GM06990 (cell line): ENCODE measurements at regions not wholly inside any gene's neighbourhood (a gene's known extent, or its start where the extent isn't known, plus 50 kb on each side); places are given as distances from the start of the nearest gene placed in this dataset.
A peak's percentile ranks its signal among the peaks of the same experiment; 100 is the strongest.

Experiments
- DNase-seq: peaks from one replicate; pipeline ENCODE4 v3.0.0-alpha.2; 2011; ENCODE audit not compliant: insufficient read length; ENCODE audit errors: extremely low read depth
- H3K27me3 ChIP-seq: replicated peaks from 2 replicates; pipeline ENCODE4 v1.6.0; 2011; ENCODE audit warnings: low read length; ENCODE audit not compliant: control insufficient read depth, insufficient read depth
- H3K36me3 ChIP-seq: 2 replicates; pipeline ENCODE4 v1.5.1; 2011; ENCODE audit warnings: low read length; ENCODE audit not compliant: control insufficient read depth, insufficient read depth
- H3K4me3 ChIP-seq: replicated peaks from 2 replicates; pipeline ENCODE4 v1.5.1; 2011; ENCODE audit warnings: low read depth, mild to moderate bottlenecking, control low read depth, low read length
- CTCF ChIP-seq: IDR thresholded peaks from 2 replicates; pipeline ENCODE4 v1.5.1; 2011; ENCODE audit warnings: low read length, control low read depth, mild to moderate bottlenecking, inconsistent platforms; ENCODE audit not compliant: insufficient read depth, poor library complexity, severe bottlenecking

GRCh38 chr3:152531717-152532116 is 263.0 kb downstream of the MBNL1 start:
- TF ChIP-seq CTCF = no peak
- DNase-seq = no peak
- Histone ChIP-seq H3K27me3 (no peaks in the 10 kb centered on the region), H3K36me3 (no peaks in the 10 kb centered on the region), H3K4me3 (no peak overlapping the region)

DNA sequence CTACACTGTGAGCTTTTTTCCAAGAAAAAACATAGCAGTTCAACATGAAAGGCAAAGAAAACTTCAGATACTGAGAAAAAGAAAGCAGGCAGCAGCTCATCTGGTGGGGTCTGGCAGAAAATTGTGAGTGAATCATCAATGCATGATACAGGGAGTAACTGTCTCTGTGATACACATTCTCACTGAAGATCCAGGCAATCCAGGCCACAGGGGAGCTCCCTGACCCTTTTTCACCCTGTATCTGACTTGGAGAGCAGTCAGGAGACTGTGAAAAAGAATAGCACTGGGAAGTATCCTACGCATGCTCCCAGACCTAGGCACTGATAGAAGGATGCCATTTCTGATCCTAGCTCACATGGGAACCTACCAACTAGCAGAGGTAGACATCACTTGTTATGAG is 269.8 kb downstream of the MBNL1 start:
- DNase-seq = no peak
- H3K4me3 ChIP-seq = no peak overlapping the region
- no peak for TF ChIP-seq CTCF
- H3K27me3 ChIP-seq = no peaks in the 10 kb centered on the region
- H3K36me3 ChIP-seq = no peaks in the 10 kb centered on the region

DNA sequence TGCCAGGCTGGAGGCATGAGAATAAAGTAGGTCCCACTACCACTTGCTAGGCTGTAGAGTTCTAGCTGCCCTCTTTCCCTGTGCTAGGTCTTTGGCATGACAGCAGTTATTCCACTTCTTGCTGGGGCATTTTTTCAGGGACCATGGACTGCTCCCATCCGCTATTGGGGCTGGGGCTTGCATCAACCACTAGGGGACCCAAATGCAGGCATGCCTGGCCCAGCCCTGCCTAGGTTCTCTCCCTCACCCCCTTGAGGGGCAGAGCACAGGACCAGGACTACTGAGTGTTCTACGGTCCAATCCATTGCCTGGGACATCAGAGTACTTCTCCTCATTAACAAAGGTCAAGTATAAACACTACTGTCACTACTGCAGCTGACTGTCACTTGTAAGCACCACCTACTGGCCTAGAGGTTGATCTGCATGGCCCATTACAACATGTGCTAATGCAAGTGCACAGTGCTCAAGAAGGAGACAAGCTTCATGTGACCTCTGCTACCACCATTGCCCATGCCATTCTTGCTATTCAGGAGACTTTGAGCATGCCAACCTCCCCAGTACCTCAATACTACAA is 270.5 kb downstream of the MBNL1 start:
- H3K36me3 ChIP-seq = no peaks in the 10 kb centered on the region
- no peak overlapping the region for H3K4me3 ChIP-seq
- H3K27me3 ChIP-seq = no peaks in the 10 kb centered on the region
- TF ChIP-seq CTCF = peak; percentile 52
- no peak for DNase-seq

DNA sequence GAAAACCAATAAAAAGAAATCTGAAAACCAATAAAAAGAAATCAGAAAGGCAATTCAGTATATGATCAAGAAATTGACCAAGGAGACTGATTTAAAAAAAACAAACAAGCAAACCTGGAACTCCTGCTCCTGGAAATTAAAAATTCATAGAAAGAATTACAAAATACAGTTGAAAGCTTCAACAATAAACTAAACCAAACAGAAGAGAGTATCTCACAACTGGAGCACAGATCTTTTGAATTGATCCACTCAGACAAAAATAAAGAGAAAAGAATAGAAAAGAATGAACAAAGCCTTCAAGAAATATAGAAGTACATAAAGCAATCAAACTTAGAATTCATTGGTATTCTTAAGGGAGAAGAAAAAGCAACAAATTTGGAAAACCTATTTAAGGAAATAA is 271.4 kb downstream of the MBNL1 start:
- DNase-seq = no peak
- no peaks in the 10 kb centered on the region for H3K27me3 ChIP-seq
- H3K4me3 ChIP-seq = no peak overlapping the region
- H3K36me3 ChIP-seq = no peaks in the 10 kb centered on the region
- TF ChIP-seq CTCF = no peak

DNA sequence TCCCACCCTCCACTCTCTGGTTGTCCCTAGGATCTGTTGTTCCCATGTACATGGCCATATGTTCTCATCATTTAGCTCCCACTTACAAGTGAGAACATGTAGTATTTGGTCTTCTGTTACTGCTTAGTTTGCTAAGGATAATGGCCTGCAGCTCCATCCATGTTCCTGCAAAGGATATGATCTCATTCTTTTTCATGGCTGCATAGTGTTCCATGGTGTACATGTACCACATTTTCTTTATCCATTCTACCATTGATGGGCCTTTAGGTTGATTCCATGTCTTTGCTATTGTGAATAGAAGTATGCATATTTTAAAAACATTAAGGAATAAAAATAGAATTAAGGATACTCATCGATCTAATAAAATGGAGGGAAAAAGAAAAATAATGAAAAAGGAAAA is 278.4 kb downstream of the MBNL1 start:
- no peak for TF ChIP-seq CTCF
- DNase-seq = no peak
- Histone ChIP-seq H3K4me3 (no peak overlapping the region), H3K27me3 (no peaks in the 10 kb centered on the region), H3K36me3 (no peaks in the 10 kb centered on the region)

DNA sequence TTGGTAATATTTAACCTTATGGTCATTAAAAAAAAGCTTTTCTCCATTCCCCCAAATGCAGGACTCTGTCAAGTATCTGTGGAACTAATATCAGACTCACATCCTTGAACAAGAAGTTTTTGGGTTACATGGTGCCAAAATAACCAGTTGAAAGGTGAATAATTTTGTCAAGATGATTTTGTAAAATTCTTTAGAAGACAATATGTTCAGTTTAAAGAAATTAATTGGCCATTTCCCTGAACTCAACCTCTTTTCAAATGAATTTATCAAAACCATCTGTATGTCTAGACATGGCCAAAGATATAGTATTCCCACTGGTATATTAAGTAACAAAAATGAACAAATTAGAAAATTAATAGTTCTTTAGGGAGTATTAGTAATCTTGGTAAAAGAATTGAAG is 280.5 kb downstream of the MBNL1 start:
- no peaks in the 10 kb centered on the region; the same call in 1 of the 2 replicates for H3K27me3 ChIP-seq
- no peak overlapping the region for H3K4me3 ChIP-seq
- DNase-seq = no peak
- TF ChIP-seq CTCF = no peak
- H3K36me3 ChIP-seq = no peaks in the 10 kb centered on the region
